ENCODE measurements at regions not wholly inside any gene's neighbourhood (a gene's known extent, or its start where the extent isn't known, plus 50 kb on each side); places are given as distances from the start of the nearest gene placed in this dataset.

DNA sequence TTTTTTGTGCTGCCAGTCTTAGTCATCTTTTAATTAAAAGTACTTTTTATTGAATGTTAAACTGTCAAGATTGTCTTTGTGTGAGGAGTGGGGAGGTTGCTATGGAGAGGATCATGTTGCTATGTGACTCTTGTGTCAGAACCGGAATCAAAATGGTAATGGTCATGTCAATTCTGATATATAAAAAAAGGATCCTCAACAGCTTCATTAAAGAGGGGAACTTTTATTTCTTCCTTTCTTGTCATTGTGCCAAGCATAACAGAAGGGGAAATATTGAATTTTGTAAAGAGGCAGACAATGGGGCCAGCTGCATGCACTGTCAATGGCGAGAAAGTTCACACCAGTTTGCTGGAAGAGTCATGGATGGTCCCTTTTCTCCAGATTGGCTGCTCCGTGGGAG lies 564.8 kb downstream of the VRK1 start:
- H2BK15ac ChIP-seq (ENCODE audit: low read depth, low read length): no peak overlapping the region
- H2BK5ac ChIP-seq (ENCODE audit: low read depth, low read length, poor library complexity, severe bottlenecking): no peak overlapping the region
- no peak overlapping the region for H3K27ac ChIP-seq (ENCODE audit: insufficient read depth, low read length)
- H3K4ac ChIP-seq (ENCODE audit: low read depth, low read length): no peak overlapping the region
- ATAC-seq (ENCODE audit: low read depth) (no peak), DNase-seq (no peak)
- no peaks in the 10 kb centered on the region for H3K79me1 ChIP-seq (ENCODE audit: low read depth in 1 of 2, low read length in 2 of 2)
- no peak overlapping the region for H4K8ac ChIP-seq (ENCODE audit: low read depth in 2 of 2, low read length in 2 of 2)
- no peaks in the 10 kb centered on the region for H4K20me1 ChIP-seq (ENCODE audit: insufficient read depth, low read length)
- no peak overlapping the region for H3K4me3 ChIP-seq (ENCODE audit: insufficient read depth, low read depth, low read length)
- ChIA-PET POLR2A (ENCODE audit: unreplicated experiment) (no interaction called here), CTCF (no interaction called here)
- no peak overlapping the region for H2AFZ ChIP-seq (replicated peaks; ENCODE audit: low read length, poor library complexity)
- H2BK20ac ChIP-seq (ENCODE audit: low read depth, low read length): no peak overlapping the region
- H2AK5ac ChIP-seq (ENCODE audit: low read depth, low read length): no peak overlapping the region
- H2AK9ac ChIP-seq (replicated peaks; ENCODE audit: low read depth, low read length, poor library complexity): no peak overlapping the region
- no peak overlapping the region for H3K18ac ChIP-seq (ENCODE audit: low read depth, low read length)
- no peaks in the 10 kb centered on the region for H3K4me1 ChIP-seq (ENCODE audit: control insufficient read depth, insufficient read depth, low read length)
- no peaks in the 10 kb centered on the region for H3K9me1 ChIP-seq (ENCODE audit: insufficient read depth, low read length)
- dilution Hi-C loops (cut with HindIII; ENCODE audit: low sequenced_read_pairs, unreplicated experiment): no loop called here
- no peak overlapping the region for H2BK120ac ChIP-seq (ENCODE audit: low read depth, low read length)
- no peak overlapping the region for H3K23ac ChIP-seq (ENCODE audit: low read depth, low read length)
- no peak overlapping the region for H3K56ac ChIP-seq (ENCODE audit: extremely low read depth, insufficient read depth, low read length)
- no TSS peak for BruUV-seq (replicated peaks)
- no CpG with 5 or more reads among the region's 3 CpGs for WGBS, 2 experiments (ENCODE audit: extremely low coverage in 2 of 2, insufficient read length in 1 of 2)
- TF ChIP-seq MAZ (IDR thresholded peaks at IDR 0.05; ENCODE audit: borderline replicate concordance, low read depth, low read length): no peak
- no peak for TF ChIP-seq ELK1 (IDR thresholded peaks at IDR 0.05; ENCODE audit: borderline replicate concordance, low read depth, low read length)
- TF ChIP-seq RAD21 (IDR thresholded peaks at IDR 0.05; ENCODE audit: low read length): no peak
- no peak for TF ChIP-seq CEBPB (IDR thresholded peaks at IDR 0.05; ENCODE audit: low read depth, low read length)
- no peak for TF ChIP-seq CTCF (conservative IDR thresholded peaks at IDR 0.05; ENCODE audit: low read depth, low read length)
- no peak for TF ChIP-seq CHD1 (IDR thresholded peaks at IDR 0.05; ENCODE audit: low read depth, low read length)
- TF ChIP-seq, protein P1, sequence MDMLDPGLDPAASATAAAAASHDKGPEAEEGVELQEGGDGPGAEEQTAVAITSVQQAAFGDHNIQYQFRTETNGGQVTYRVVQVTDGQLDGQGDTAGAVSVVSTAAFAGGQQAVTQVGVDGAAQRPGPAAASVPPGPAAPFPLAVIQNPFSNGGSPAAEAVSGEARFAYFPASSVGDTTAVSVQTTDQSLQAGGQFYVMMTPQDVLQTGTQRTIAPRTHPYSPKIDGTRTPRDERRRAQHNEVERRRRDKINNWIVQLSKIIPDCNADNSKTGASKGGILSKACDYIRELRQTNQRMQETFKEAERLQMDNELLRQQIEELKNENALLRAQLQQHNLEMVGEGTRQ (IDR thresholded peaks at IDR 0.05; ENCODE audit: low read depth, low read length): no peak
- no peak for TF ChIP-seq FOS (IDR thresholded peaks at IDR 0.05; ENCODE audit: low read depth, low read length)
- TF ChIP-seq RFX5 (IDR thresholded peaks at IDR 0.05; ENCODE audit: low read depth, low read length): no peak
- no peak for TF ChIP-seq SMC3 (IDR thresholded peaks at IDR 0.05; ENCODE audit: low read depth, low read length)
- TF ChIP-seq RCOR1 (IDR thresholded peaks at IDR 0.05; ENCODE audit: insufficient replicate concordance, low read length): no peak
- TF ChIP-seq BHLHE40 (IDR thresholded peaks at IDR 0.05; ENCODE audit: low read depth, low read length): no peak
- TF ChIP-seq NFE2L2 (IDR thresholded peaks at IDR 0.05; ENCODE audit: low read depth, low read length): no peak
- no peak for TF ChIP-seq MXI1 (IDR thresholded peaks at IDR 0.05; ENCODE audit: borderline replicate concordance, low read depth, low read length)
- no peak for TF ChIP-seq POLR2A (IDR thresholded peaks at IDR 0.05; ENCODE audit: low read depth, low read length)
- TF ChIP-seq MAFK (IDR thresholded peaks at IDR 0.05; ENCODE audit: low read depth, low read length): no peak
- peaks cover 35% of the 10 kb centered on the region for H3K9me3 ChIP-seq (ENCODE audit: control insufficient read depth, insufficient read depth, low read length)
- in situ Hi-C loops (cut with MboI; ENCODE audit: low sequenced_read_pairs): no loop called here
- H4K5ac ChIP-seq (ENCODE audit: low read depth, low read length): no peak overlapping the region
- H3K27me3 ChIP-seq (ENCODE audit: control insufficient read depth, insufficient read depth, low read length): no peaks in the 10 kb centered on the region
- H3K9ac ChIP-seq (ENCODE audit: low read depth, low read length): no peak overlapping the region
- intact Hi-C loops (cut with micrococcal nuclease): no loop called here
- no peaks in the 10 kb centered on the region for H3K36me3 ChIP-seq (ENCODE audit: control insufficient read depth, insufficient read depth, low read length)
- no peak overlapping the region for H4K91ac ChIP-seq (ENCODE audit: insufficient read depth, low read depth, low read length)
- H3K4me2 ChIP-seq (ENCODE audit: low read depth, low read length): no peak overlapping the region
- H3K14ac ChIP-seq (replicated peaks; ENCODE audit: low read depth, low read length): no peak overlapping the region

Data from IMR-90 (cell line).